ENCODE measurements at regions not wholly inside any gene's neighbourhood (a gene's known extent, or its start where the extent isn't known, plus 50 kb on each side); places are given as distances from the start of the nearest gene placed in this dataset.
A peak's percentile ranks its signal among the peaks of the same experiment; 100 is the strongest.
"Not testable (repeated sequence)": the region's sequence is repeated elsewhere in the genome, so short reads cannot be mapped to it uniquely, and the experiment has no call there.

DNA sequence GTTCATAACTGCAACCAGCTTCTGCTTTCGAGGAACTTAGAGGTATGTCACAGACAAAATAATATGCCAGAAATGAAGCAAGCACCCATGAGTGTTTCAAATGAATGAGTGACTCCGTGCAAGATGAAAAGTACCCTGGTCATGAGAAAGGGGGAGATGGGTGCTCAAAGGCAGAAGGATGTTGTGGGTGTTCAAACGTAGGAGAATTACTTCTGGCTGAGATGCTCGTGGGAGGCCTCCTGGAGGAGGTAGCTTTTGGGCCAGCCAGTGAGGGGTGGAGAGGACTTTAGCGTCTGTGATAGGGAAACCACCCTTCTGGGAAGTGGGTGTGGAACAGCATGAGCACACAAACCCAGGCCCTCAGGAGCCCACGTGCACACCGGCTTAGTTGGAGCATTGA, 113.8 kb downstream of the SYF2 start:
- FAIRE-seq (no peak), ATAC-seq (no peak), DNase-seq (no peak)
- no peaks in the 10 kb centered on the region for H3K36me3 ChIP-seq
- H3K4me1 ChIP-seq = no peaks in the 10 kb centered on the region
- no peaks in the 10 kb centered on the region for H3K9me3 ChIP-seq
- intact Hi-C loops (cut with DNase I) = no loop called here
- no peak overlapping the region for H3K4me3 ChIP-seq
- TF ChIP-seq CTCF (IDR thresholded peaks at IDR 0.05) = no peak
- H3K27me3 ChIP-seq = no peaks in the 10 kb centered on the region
- WGBS, 2 donors = 79 to 82% methylated on average over 7 of the region's 7 CpGs
- no peak overlapping the region for H3K27ac ChIP-seq

GRCh38 chr1:25117233-25117823, 115.0 kb downstream of the SYF2 start:
- DNase-seq = no peak
- no peaks in the 10 kb centered on the region for H3K27me3 ChIP-seq
- H3K4me3 ChIP-seq = no peak overlapping the region
- no peaks in the 10 kb centered on the region for H3K9me3 ChIP-seq
- FAIRE-seq = no peak
- no peaks in the 10 kb centered on the region for H3K36me3 ChIP-seq
- 53 to 57% methylated on average over 7 of the region's 7 CpGs for WGBS, 2 donors
- peak in 2 of 4 donors; percentile 7 to 20 for TF ChIP-seq CTCF (IDR thresholded peaks at IDR 0.05)
- intact Hi-C loops (cut with DNase I) = no loop called here
- H3K27ac ChIP-seq = no peak overlapping the region
- peak in 1 of 4 donors; percentile 62 for ATAC-seq
- H3K4me1 ChIP-seq = no peaks in the 10 kb centered on the region

- intact Hi-C loops (cut with DNase I) = no loop called here
- DNase-seq (no peak), FAIRE-seq (no peak), ATAC-seq (no peak)
- no peak for TF ChIP-seq CTCF (IDR thresholded peaks at IDR 0.05)
- Histone ChIP-seq H3K4me3 (no peak overlapping the region), H3K27ac (no peak overlapping the region), H3K9me3 (no peaks in the 10 kb centered on the region), H3K4me1 (no peaks in the 10 kb centered on the region), H3K27me3 (no peaks in the 10 kb centered on the region), H3K36me3 (no peaks in the 10 kb centered on the region)
- WGBS, 2 donors = 83 to 88% methylated on average over 4 of the region's 4 CpGs
Observed at GRCh38 chr1:25116832-25117231, 115.5 kb downstream of the SYF2 start.

GRCh38 chr1:25116117-25116516, 116.2 kb downstream of the SYF2 start:
- FAIRE-seq; H3K27ac ChIP-seq; H3K27me3 ChIP-seq; H3K9me3 ChIP-seq; H3K36me3 ChIP-seq; H3K4me1 ChIP-seq; ATAC-seq; intact Hi-C loops (cut with DNase I); DNase-seq; H3K4me3 ChIP-seq: not testable (repeated sequence)
- 80 to 86% methylated on average over 4 to 6 of the region's 7 CpGs for WGBS, 2 donors

GRCh38 chr1:25113731-25114130, 118.6 kb downstream of the SYF2 start:
- no peaks in the 10 kb centered on the region for H3K27me3 ChIP-seq
- no peaks in the 10 kb centered on the region for H3K9me3 ChIP-seq
- ATAC-seq = no peak
- WGBS, 2 donors = 72 to 74% methylated on average over 4 of the region's 4 CpGs
- FAIRE-seq = no peak
- H3K36me3 ChIP-seq = no peaks in the 10 kb centered on the region
- intact Hi-C loops (cut with DNase I) = no loop called here
- no peaks in the 10 kb centered on the region for H3K4me1 ChIP-seq
- no peak for DNase-seq
- H3K27ac ChIP-seq = no peak overlapping the region
- H3K4me3 ChIP-seq = no peak overlapping the region
- TF ChIP-seq CTCF (IDR thresholded peaks at IDR 0.05) = no peak

Data from pancreas (tissue), 10 donors.